ENCODE measurements at regions not wholly inside any gene's neighbourhood (a gene's known extent, or its start where the extent isn't known, plus 50 kb on each side); places are given as distances from the start of the nearest gene placed in this dataset.
"Not testable (repeated sequence)": the region's sequence is repeated elsewhere in the genome, so short reads cannot be mapped to it uniquely, and the experiment has no call there.

- no peak for DNase-seq (ENCODE audit: low spot score)
These were observed 598.8 kb downstream of the SLC16A7 start for GRCh38 chr12:60194678-60195077.

- DNase-seq (ENCODE audit: low spot score) = no peak
These were observed 599.7 kb downstream of the SLC16A7 start for GRCh38 chr12:60195483-60195882.

GRCh38 chr12:60196366-60196765 is 600.5 kb downstream of the SLC16A7 start:
- DNase-seq (ENCODE audit: low spot score) = no peak

- DNase-seq (ENCODE audit: low spot score) = no peak
These were observed 601.8 kb downstream of the SLC16A7 start for GRCh38 chr12:60197589-60197988.

- DNase-seq (ENCODE audit: low spot score) = no peak
These were observed 606.1 kb downstream of the SLC16A7 start for GRCh38 chr12:60201891-60202290.

GRCh38 chr12:60205500-60205899 is 609.7 kb downstream of the SLC16A7 start:
- no peak for DNase-seq (ENCODE audit: low spot score)

GRCh38 chr12:60209521-60209920 is 613.7 kb downstream of the SLC16A7 start:
- no peak for DNase-seq (ENCODE audit: low spot score)

- DNase-seq (ENCODE audit: low spot score) = no peak
These were observed 614.1 kb downstream of the SLC16A7 start for GRCh38 chr12:60209933-60210332.

GRCh38 chr12:60210756-60211155 is 614.9 kb downstream of the SLC16A7 start:
- DNase-seq (ENCODE audit: low spot score) = no peak

GRCh38 chr12:60211244-60211643 is 615.4 kb downstream of the SLC16A7 start:
- DNase-seq (ENCODE audit: low spot score) = no peak

GRCh38 chr12:60212159-60213000 is 616.6 kb downstream of the SLC16A7 start:
- DNase-seq (ENCODE audit: low spot score) = no peak

- not testable (repeated sequence) for DNase-seq (ENCODE audit: low spot score)
These were observed 617.4 kb downstream of the SLC16A7 start for GRCh38 chr12:60213272-60213671.

GRCh38 chr12:60216226-60216625 is 620.4 kb downstream of the SLC16A7 start:
- DNase-seq (ENCODE audit: low spot score) = no peak

GRCh38 chr12:60223242-60223641 is 627.4 kb downstream of the SLC16A7 start:
- DNase-seq (ENCODE audit: low spot score) = no peak

GRCh38 chr12:60225216-60226000 is 629.6 kb downstream of the SLC16A7 start:
- DNase-seq (ENCODE audit: low spot score) = no peak

GRCh38 chr12:60227916-60228315 is 632.1 kb downstream of the SLC16A7 start:
- DNase-seq (ENCODE audit: low spot score) = no peak

- no peak for DNase-seq (ENCODE audit: low spot score)
These were observed 634.2 kb downstream of the SLC16A7 start for GRCh38 chr12:60230056-60230455.

- no peak for DNase-seq (ENCODE audit: low spot score)
These were observed 635.5 kb downstream of the SLC16A7 start for GRCh38 chr12:60231303-60231702.

GRCh38 chr12:60231976-60232907 is 636.4 kb downstream of the SLC16A7 start:
- DNase-seq (ENCODE audit: low spot score) = no peak

- DNase-seq (ENCODE audit: low spot score) = not testable (repeated sequence)
These were observed 638.9 kb downstream of the SLC16A7 start for GRCh38 chr12:60234611-60235195.

- no peak for DNase-seq (ENCODE audit: low spot score)
These were observed 639.4 kb downstream of the SLC16A7 start for GRCh38 chr12:60235261-60235660.

GRCh38 chr12:60236416-60236815 is 640.6 kb downstream of the SLC16A7 start:
- DNase-seq (ENCODE audit: low spot score) = not testable (repeated sequence)
